GM12892 (cell line): ENCODE measurements at regions not wholly inside any gene's neighbourhood (a gene's known extent, or its start where the extent isn't known, plus 50 kb on each side); places are given as distances from the start of the nearest gene placed in this dataset.

Experiments used
- POLR2A ChIP-seq: IDR thresholded peaks from 2 replicates; pipeline ENCODE4 v1.6.1; 2011; ENCODE audit warnings: low read depth, low read length, control low read depth
- POLR2AphosphoS5 ChIP-seq: IDR thresholded peaks from 2 replicates; pipeline ENCODE4 v1.6.1; 2011; ENCODE audit warnings: low read depth, low read length, control low read depth
- TAF1 ChIP-seq: IDR thresholded peaks from 2 replicates; pipeline ENCODE4 v1.6.1; 2011; ENCODE audit warnings: low read depth, mild to moderate bottlenecking, control low read depth, low read length, borderline replicate concordance

- no peak for TF ChIP-seq POLR2A
- no peak for TF ChIP-seq POLR2AphosphoS5
- TF ChIP-seq TAF1 = no peak
Measured at GRCh38 chr12:113532292-113532691, 60.6 kb upstream of the LHX5 start.
